Activated CD4-positive, alpha-beta T cell treated with anti-CD3 and anti-CD28 coated beads, Interleukin-2, amount 10 ng/mL, durations not matched to agents 24 days and 14 days (primary cell): ENCODE measurements at regions not wholly inside any gene's neighbourhood (a gene's known extent, or its start where the extent isn't known, plus 50 kb on each side); places are given as distances from the start of the nearest gene placed in this dataset.

Experiments used
- DNase-seq: peaks from one replicate; pipeline ENCODE4 v3.0.0; 2022
- H3K27ac Mint-ChIP-seq: one replicate; pipeline ENCODE4 v1.8.0; 2022; ENCODE audit warnings: mild to moderate bottlenecking, mixed read lengths
- H3K27me3 Mint-ChIP-seq: one replicate; pipeline ENCODE4 v1.8.0; 2022; ENCODE audit warnings: mixed read lengths
- H3K36me3 Mint-ChIP-seq: one replicate; pipeline ENCODE4 v1.8.0; 2022; ENCODE audit warnings: low read depth, mild to moderate bottlenecking, mixed read lengths
- H3K4me1 Mint-ChIP-seq: one replicate; pipeline ENCODE4 v1.8.0; 2021; ENCODE audit warnings: mixed read lengths
- H3K4me3 Mint-ChIP-seq: one replicate; pipeline ENCODE4 v1.8.0; 2022; ENCODE audit warnings: mild to moderate bottlenecking, moderate library complexity, mixed read lengths
- H3K9me3 Mint-ChIP-seq: one replicate; pipeline ENCODE4 v1.8.0; 2021; ENCODE audit warnings: mixed read lengths
- intact Hi-C: fragments of 100-400 bp; cut with micrococcal nuclease; formaldehyde crosslinking; loops from one replicate; pipeline ENCODE4 v1.15.1; 2023

GRCh38 chr3:61311044-61311443 is 59.8 kb upstream of the FHIT start:
- no peaks in the 10 kb centered on the region for H3K36me3 Mint-ChIP-seq
- H3K4me1 Mint-ChIP-seq, result no peaks in the 10 kb centered on the region
- DNase-seq, result no peak
- no peak overlapping the region for H3K27ac Mint-ChIP-seq
- no peak overlapping the region for H3K4me3 Mint-ChIP-seq
- no peaks in the 10 kb centered on the region for H3K9me3 Mint-ChIP-seq
- intact Hi-C loops, result no loop called here
- H3K27me3 Mint-ChIP-seq, result peaks cover 9% of the 10 kb centered on the region

- no peak for DNase-seq
- Mint-ChIP-seq H3K36me3 (no peaks in the 10 kb centered on the region), H3K9me3 (no peaks in the 10 kb centered on the region), H3K4me3 (no peak overlapping the region), H3K4me1 (no peaks in the 10 kb centered on the region), H3K27me3 (peaks cover 12% of the 10 kb centered on the region), H3K27ac (no peak overlapping the region)
- intact Hi-C loops, result no loop called here
Measured at GRCh38 chr3:61315871-61316270, 64.6 kb upstream of the FHIT start.

DNA sequence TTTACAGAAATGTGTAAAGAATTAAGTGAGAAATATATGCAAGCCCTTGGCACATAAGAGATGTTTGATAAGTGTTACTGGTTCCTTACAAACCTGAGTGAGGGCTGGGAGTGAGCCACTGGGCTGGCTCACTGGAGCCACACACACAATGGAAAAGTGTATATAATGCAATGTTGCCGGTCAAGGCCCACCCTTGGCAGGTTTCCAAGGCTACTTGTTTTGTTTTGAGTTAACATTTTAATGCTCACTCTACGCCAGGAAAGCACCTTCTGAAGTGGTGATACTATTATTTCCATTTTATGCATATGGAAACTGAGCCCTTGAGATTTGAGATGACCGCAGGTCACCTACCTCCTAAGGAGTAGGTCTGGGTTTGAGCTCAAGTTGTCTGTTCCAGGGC is 71.8 kb upstream of the FHIT start:
- no peak for DNase-seq
- Mint-ChIP-seq H3K36me3 (no peaks in the 10 kb centered on the region), H3K27me3 (peaks cover 3% of the 10 kb centered on the region), H3K9me3 (no peaks in the 10 kb centered on the region), H3K27ac (no peak overlapping the region), H3K4me1 (no peaks in the 10 kb centered on the region), H3K4me3 (no peak overlapping the region)
- intact Hi-C loops, result no loop called here

GRCh38 chr3:61331929-61332552 is 80.8 kb upstream of the FHIT start:
- intact Hi-C loops, result no loop called here
- Mint-ChIP-seq H3K27me3 (peaks cover 2% of the 10 kb centered on the region), H3K9me3 (no peaks in the 10 kb centered on the region), H3K36me3 (no peaks in the 10 kb centered on the region), H3K27ac (no peak overlapping the region), H3K4me3 (no peak overlapping the region), H3K4me1 (no peaks in the 10 kb centered on the region)
- DNase-seq, result no peak

- no peak overlapping the region for H3K4me3 Mint-ChIP-seq
- intact Hi-C loops, result no loop called here
- no peak overlapping the region for H3K27ac Mint-ChIP-seq
- no peaks in the 10 kb centered on the region for H3K36me3 Mint-ChIP-seq
- no peaks in the 10 kb centered on the region for H3K9me3 Mint-ChIP-seq
- DNase-seq, result no peak
- H3K4me1 Mint-ChIP-seq, result no peaks in the 10 kb centered on the region
- peaks cover 2% of the 10 kb centered on the region for H3K27me3 Mint-ChIP-seq
Measured at GRCh38 chr3:61333192-61333961, 82.1 kb upstream of the FHIT start.

DNA sequence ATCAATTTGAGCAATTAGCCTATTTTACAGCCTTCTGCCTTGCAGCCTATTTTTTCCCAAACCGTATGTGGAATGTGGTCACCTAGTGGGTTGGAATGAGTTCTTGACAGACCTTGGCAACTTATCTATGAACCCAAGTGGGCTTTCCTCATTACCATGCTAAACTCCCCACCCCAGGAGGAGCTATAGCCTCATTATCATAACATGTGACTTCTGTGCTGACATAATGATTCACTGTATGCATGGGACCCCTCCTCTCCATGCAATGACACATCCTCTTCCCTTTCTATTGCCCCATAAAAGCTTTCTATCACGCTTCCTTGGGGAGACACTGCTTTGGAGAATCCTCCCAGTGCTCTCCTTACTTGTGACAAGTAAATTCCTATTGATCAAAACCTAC is 83.5 kb upstream of the FHIT start:
- DNase-seq, result no peak
- intact Hi-C loops, result no loop called here
- Mint-ChIP-seq H3K36me3 (no peaks in the 10 kb centered on the region), H3K27ac (no peak overlapping the region), H3K27me3 (peaks cover 2% of the 10 kb centered on the region), H3K9me3 (no peaks in the 10 kb centered on the region), H3K4me1 (no peaks in the 10 kb centered on the region), H3K4me3 (no peak overlapping the region)

GRCh38 chr3:61340931-61341461 is 89.7 kb upstream of the FHIT start:
- H3K27ac Mint-ChIP-seq, result no peak overlapping the region

GRCh38 chr3:61343543-61343942 is 92.3 kb upstream of the FHIT start:
- Mint-ChIP-seq H3K27ac (no peak overlapping the region), H3K9me3 (no peaks in the 10 kb centered on the region), H3K27me3 (no peaks in the 10 kb centered on the region), H3K4me3 (no peak overlapping the region), H3K4me1 (no peaks in the 10 kb centered on the region), H3K36me3 (no peaks in the 10 kb centered on the region)
- DNase-seq, result no peak
- intact Hi-C loops, result no loop called here

More at GRCh38 chr3:61340931-61341461, 89.7 kb upstream of the FHIT start:
- no peaks in the 10 kb centered on the region for H3K36me3 Mint-ChIP-seq
- H3K27me3 Mint-ChIP-seq, result no peaks in the 10 kb centered on the region
- intact Hi-C loops, result no loop called here
- H3K9me3 Mint-ChIP-seq, result no peaks in the 10 kb centered on the region
- H3K4me1 Mint-ChIP-seq, result no peaks in the 10 kb centered on the region
- H3K4me3 Mint-ChIP-seq, result no peak overlapping the region
- no peak for DNase-seq

DNA sequence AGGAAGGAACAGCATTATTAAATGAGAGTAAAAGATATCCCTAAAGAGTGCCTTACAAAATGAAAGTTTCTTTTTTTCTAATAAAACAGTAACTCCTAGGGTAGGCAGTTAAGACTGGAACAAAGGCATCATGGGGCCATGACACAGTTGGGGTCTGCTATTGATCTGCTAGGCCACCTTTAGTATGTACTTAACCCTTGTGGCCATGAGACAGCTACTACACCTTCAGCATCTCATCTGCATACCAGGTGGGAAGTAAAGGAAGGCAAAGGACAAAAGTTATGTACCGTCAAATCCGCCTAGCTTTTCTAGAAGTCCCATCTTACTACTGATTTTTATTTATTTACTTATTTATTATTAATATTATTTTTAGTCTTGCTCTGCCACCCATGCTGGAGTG is 93.8 kb upstream of the FHIT start:
- no peak overlapping the region for H3K4me3 Mint-ChIP-seq
- H3K9me3 Mint-ChIP-seq, result no peaks in the 10 kb centered on the region
- H3K36me3 Mint-ChIP-seq, result no peaks in the 10 kb centered on the region
- no peak overlapping the region for H3K27ac Mint-ChIP-seq
- intact Hi-C loops, result no loop called here
- no peaks in the 10 kb centered on the region for H3K4me1 Mint-ChIP-seq
- no peaks in the 10 kb centered on the region for H3K27me3 Mint-ChIP-seq
- DNase-seq, result no peak

GRCh38 chr3:61347981-61348380 is 96.7 kb upstream of the FHIT start:
- H3K36me3 Mint-ChIP-seq, result no peaks in the 10 kb centered on the region
- H3K4me3 Mint-ChIP-seq, result no peak overlapping the region
- no peaks in the 10 kb centered on the region for H3K9me3 Mint-ChIP-seq
- H3K4me1 Mint-ChIP-seq, result no peaks in the 10 kb centered on the region
- H3K27ac Mint-ChIP-seq, result no peak overlapping the region
- intact Hi-C loops, result no loop called here
- H3K27me3 Mint-ChIP-seq, result no peaks in the 10 kb centered on the region
- no peak for DNase-seq

- Mint-ChIP-seq H3K4me1 (no peaks in the 10 kb centered on the region), H3K27ac (no peak overlapping the region), H3K4me3 (no peak overlapping the region), H3K36me3 (no peaks in the 10 kb centered on the region), H3K9me3 (no peaks in the 10 kb centered on the region), H3K27me3 (no peaks in the 10 kb centered on the region)
- intact Hi-C loops, result no loop called here
- DNase-seq, result no peak
Measured at GRCh38 chr3:61349717-61350116, 98.5 kb upstream of the FHIT start.

DNA sequence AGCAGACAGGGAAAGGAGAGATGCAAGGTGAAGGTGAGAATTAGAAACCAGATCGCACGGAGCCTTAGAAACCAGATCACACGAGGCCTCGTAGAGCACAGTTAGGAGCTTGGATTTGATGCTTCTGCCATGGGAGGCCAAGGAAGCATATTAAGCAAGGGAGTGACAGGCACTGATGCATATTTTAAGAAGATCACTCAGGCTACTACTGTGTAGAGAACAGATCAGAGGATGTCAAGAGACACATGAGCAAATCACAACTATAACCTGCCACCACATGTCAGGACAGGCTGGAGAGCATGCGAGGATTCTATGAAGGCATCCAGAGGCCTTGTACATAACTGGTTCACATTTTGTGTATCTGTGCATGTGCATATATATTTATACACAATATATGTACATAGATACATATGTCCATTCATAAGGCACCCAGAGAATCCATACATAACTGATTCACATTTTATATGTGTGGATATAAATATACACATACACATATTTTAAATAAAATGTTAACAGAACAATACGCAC is 99.6 kb upstream of the FHIT start:
- Mint-ChIP-seq H3K9me3 (no peaks in the 10 kb centered on the region), H3K4me1 (no peaks in the 10 kb centered on the region), H3K27me3 (peaks cover 3% of the 10 kb centered on the region), H3K4me3 (no peak overlapping the region), H3K27ac (no peak overlapping the region), H3K36me3 (no peaks in the 10 kb centered on the region)
- no peak for DNase-seq
- intact Hi-C loops, result no loop called here

- no peak for DNase-seq
- Mint-ChIP-seq H3K4me3 (no peak overlapping the region), H3K36me3 (no peaks in the 10 kb centered on the region), H3K9me3 (no peaks in the 10 kb centered on the region), H3K4me1 (no peaks in the 10 kb centered on the region), H3K27me3 (peaks cover 3% of the 10 kb centered on the region), H3K27ac (no peak overlapping the region)
- intact Hi-C loops, result no loop called here
Measured at GRCh38 chr3:61352306-61352705, 101.1 kb upstream of the FHIT start.

DNA sequence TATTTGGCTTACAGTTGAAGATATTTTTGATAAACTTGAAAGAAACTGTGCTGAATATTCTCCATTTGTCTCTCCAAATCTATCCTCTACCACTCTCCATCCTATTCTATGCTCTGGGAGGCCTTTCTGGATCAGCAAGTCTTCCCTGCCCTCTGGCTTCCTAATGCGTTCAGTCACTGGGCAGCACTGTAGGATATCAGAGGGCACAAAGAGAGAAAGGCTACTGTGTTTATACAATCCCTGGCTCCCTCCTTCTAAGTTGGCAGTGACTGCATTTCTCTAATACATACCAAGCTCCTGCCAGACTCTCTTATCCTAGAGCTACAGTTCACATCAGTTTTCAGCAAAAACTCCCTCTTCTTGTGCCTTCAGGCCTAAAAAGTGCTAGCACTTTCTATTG is 102.1 kb upstream of the FHIT start:
- peaks cover 3% of the 10 kb centered on the region for H3K27me3 Mint-ChIP-seq

More for the DNA sequence above, 102.1 kb upstream of the FHIT start:
- Mint-ChIP-seq H3K36me3 (no peaks in the 10 kb centered on the region), H3K4me1 (no peaks in the 10 kb centered on the region), H3K4me3 (no peak overlapping the region), H3K9me3 (no peaks in the 10 kb centered on the region), H3K27ac (no peak overlapping the region)
- intact Hi-C loops, result no loop called here
- DNase-seq, result no peak
